ENCODE measurements at regions not wholly inside any gene's neighbourhood (a gene's known extent, or its start where the extent isn't known, plus 50 kb on each side); places are given as distances from the start of the nearest gene placed in this dataset.

DNA sequence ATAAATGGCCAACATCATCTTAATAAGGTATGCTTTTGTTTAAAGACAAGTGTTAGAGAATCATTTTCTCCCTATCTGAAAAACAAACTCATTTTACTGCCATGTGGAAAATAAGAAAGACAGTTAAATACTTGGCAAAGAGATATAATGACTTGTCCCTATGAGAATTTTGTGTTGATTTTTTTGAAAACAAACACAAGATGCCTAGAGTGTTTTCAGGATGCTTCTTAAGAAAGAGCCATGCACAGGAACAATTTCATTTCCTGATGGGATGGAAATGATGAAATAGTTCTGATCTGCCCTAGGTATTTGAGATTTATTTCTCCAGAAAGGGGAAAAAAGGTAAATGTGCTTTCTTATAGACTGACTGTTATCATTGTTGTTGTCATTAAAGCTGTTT lies 237.5 kb upstream of the GNAI1 start:
- ATAC-seq = no peak
- intact Hi-C loops (cut with micrococcal nuclease) = no loop called here
- no peak for DNase-seq

DNA sequence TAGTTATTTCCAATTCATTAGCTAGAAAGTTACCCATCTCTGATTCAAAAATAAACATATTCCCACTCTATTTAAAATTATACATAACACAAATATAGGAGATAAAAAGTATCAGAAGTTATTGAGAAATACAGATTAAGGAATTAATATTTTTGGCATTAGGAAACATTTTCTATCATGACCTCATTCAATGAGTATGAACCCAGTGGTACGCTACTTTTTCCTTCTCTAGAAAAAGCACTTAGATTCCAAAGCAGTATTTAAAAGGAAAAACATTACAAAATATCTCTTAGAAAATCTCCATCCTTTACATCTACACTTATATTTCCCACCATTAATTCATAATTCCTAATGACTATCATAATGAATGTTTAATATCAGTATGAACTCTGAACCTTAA lies 240.6 kb upstream of the GNAI1 start:
- DNase-seq (no peak), ATAC-seq (no peak)
- intact Hi-C loops (cut with micrococcal nuclease) = no loop called here

DNA sequence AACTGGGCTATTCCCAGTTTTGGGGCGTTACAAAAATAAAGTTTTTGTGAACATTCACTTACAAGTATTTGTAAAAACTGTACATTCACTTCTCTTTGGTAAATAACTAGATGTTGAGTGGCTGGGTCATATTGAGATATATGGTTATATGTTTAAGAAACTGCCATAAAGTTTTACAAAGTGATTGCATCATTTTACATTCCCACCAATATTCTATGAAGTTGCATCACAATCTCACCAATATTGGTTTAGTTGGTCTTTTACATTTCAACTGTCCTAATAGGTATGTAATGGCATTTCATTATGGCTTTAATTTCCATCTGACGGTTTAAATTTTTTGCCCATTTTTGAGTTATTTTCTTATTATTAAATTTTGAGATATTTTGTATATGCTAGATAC lies 251.7 kb upstream of the GNAI1 start:
- no peak for ATAC-seq
- intact Hi-C loops (cut with micrococcal nuclease) = no loop called here
- DNase-seq = no peak

DNA sequence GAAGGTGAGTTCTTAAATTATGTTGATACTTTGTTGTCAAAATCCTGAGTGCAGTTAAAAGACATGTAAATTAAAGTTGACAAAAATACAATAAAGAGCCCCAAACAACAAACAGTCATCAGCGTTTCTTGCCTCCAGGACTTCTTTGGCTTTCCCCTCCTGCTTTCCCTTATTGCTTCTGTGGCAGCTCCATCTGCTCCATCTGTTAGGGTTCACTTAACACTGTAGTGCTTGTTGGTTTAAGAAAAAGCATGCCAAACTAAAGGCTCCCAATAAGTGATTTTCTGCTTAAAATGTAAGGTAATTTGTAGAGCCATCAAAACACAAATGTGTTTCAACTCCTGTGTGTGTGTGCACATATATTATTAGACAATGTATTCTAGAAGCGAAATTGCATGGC lies 254.3 kb upstream of the GNAI1 start:
- DNase-seq = no peak
- intact Hi-C loops (cut with micrococcal nuclease) = no loop called here
- ATAC-seq = no peak

DNA sequence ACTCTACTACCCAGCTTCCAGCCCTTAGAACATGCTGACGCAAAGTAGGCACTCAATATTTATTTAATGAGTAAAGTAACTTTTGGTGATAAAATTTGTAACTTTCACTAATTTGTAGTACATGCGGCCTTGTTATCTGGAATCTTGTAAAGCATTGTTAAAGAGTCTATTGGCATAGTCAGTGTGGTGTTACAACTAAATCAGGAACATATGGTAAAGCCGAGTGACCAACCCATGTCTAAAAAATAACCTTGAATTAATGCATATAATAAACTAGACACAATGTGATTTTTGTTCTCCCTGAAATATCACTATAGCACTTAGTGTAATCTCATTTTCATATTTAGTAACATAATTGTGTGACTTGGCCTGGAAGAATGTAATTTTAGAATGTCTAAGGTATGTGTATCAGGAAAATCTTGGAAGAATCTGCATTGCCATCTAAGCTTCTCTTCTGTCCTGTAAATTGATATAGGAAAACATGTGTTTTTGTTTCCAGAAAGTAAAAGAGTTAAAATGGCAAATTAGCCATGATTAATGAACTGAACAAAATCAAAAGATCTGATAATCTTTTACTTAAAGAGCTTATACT lies 256.7 kb upstream of the GNAI1 start:
- DNase-seq (no peak), ATAC-seq (no peak)
- intact Hi-C loops (cut with micrococcal nuclease) = no loop called here

DNA sequence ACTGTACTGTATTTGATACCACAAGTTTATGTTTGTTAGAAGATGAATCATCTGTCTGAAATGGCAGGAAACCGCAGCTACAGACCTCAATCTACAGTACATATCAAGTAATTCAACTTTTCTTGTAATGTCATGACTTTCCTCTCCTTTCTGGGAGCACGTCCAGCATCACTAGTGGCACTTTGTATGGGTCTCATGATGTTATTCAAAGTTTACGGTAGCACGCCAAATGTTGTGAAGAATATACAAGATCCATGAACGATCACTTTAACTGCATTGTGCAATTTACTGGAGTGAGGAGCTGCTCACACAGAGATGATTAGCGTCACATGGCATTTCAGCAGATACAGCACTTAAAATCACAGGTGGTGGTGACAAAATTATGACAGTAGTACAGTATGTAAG lies 257.8 kb upstream of the GNAI1 start:
- DNase-seq = no peak
- intact Hi-C loops (cut with micrococcal nuclease) = no loop called here
- ATAC-seq = no peak

DNA sequence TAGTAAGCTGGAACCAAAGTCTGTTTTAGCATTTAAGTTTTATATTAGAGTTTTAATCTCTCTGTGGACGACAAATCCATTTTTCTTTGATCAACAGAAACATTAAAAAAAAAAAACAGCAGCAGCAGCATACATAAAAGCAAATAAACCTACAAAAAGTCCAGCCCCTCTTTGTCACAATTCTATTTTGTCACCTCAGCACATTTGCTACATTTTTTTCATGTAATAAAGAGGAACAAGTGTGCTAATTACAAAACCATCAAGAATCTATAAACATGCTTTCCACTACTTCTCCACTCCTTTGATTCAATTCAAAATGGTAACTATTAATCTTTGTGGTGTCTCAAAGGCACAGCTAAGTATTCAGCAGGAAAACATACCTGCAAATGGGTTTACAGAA lies 259.8 kb upstream of the GNAI1 start:
- intact Hi-C loops (cut with micrococcal nuclease) = no loop called here
- DNase-seq (no peak), ATAC-seq (no peak)

DNA sequence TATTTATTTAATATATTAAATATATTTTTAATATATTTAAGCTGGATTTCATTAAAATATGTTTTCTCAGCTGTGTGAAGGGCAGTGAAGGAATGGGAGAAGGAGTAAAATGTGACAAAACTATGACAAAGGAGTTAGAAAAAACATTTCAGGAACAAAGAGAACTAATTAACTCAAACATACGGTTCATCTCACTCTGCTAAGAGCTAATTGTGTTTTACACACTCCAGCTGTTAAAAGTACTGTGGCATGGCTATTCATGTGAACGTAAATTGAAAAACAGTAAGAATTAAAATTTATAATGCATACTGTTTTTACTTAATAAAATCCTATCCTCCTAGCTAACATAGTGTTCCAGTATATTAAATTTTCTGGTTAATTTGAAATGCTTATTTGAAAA lies 262.5 kb upstream of the GNAI1 start:
- intact Hi-C loops (cut with micrococcal nuclease) = no loop called here

DNA sequence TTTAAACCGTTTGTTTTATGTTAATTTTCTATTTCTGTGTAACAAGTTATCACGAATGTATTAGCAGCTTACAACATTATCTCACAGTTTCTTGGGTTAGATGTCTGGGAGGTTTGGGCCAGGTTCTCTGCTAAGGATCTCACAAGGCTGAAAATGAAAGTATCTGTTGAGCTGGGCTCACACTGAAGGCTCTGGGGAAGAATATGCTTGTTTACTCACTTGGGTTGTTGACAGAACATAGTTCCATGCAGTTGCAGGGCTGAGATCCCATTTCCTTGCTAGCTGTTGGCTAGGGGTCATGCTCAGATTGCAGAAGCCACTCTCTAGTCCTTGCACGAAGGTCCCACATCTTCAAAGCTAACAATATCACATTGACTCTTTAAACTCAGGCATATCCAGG lies 266.6 kb upstream of the GNAI1 start:
- no peak for DNase-seq
- ATAC-seq = no peak
- intact Hi-C loops (cut with micrococcal nuclease) = no loop called here

More for the DNA sequence above, 262.5 kb upstream of the GNAI1 start:
- no peak for ATAC-seq
- no peak for DNase-seq

DNA sequence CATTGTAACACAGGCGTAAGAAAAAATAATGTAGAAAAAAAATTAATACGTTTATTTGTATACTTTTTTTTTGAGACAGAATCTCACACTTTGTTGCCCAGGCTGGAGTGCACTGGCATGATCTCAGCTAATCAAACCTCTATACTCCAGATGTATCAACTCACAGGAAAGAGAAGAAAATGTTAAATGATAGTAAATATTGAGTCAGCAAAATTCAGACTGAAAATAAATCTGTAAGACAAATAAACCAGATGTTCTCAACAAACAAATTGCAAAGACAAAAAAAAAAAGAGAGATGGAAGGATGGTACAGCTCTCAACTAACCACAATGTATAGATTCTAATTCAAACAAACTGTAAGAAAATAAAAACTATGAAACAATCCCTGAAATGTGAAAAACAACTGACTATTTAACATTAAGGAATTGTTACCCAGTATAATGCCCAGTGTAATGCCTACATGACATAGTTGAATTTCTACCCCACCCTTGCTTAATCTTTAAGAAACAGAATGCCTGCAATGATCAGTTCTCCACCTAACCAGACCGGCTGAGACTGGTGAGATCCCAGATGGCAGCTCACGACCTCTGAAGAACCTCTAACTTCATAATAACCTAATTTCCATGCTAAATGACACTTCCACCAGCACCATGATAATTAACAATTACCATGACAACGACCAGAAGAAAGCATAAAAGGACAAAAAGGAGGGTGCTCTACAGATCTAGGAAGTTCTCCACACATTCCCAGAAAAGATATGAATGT lies 272.0 kb upstream of the GNAI1 start:
- DNase-seq (no peak), ATAC-seq (no peak)
- intact Hi-C loops (cut with micrococcal nuclease) = no loop called here

DNA sequence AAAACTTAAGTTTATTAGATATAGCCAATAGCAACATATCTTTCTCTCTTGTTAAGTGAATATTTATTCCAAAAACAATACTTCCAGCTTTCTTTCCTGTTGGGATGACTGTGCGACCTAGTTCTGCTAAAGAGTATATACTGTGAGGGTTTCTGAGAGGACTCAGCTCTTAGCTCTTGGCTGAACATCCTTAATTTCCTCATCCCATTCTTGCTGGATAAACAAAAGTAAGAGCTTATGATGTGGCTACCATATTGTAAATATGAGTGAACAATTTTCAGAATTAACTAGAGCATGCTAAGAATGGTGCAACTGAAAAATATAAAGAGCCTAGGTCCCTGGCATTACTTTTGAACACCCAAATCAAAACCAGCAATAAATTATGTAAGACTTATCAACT lies 279.5 kb upstream of the GNAI1 start:
- DNase-seq (no peak), ATAC-seq (no peak)
- intact Hi-C loops (cut with micrococcal nuclease) = no loop called here

DNA sequence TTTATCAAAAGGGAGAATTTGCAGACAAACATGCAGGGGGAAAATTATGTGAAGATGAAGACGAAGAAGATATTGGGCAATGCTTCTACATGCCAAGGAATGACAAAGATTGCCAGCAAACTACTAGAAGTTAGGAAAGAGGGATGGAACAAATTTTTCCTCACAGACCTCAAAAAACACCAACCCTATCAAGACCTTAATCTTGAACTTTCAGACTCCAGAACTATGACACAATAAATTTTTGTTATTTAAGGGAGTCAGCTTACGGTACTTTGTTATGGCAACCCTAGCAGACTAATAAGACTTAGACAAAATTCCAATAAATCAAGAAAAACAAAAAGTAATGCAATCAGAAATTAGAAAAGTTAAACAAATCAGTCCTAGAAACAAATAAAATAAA lies 280.0 kb upstream of the GNAI1 start:
- no peak for ATAC-seq
- intact Hi-C loops (cut with micrococcal nuclease) = no loop called here
- no peak for DNase-seq

DNA sequence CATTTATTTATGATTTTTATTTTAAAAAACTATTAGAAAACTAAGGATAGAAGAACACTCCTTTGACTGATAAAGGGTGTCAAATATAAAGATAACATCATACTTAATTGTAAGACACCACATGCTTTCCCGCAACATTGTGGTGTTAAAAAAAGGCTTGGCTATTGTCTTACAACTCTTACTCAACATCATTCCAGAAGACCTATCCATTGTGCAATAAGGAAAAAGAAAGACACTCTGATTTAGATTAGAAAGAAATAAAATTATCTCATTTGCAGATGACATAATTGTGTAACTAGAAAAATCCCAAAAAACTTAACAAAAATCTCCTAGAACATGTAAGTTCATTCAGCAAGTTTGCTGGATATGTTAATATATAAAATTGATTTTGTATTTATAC lies 296.7 kb upstream of the GNAI1 start:
- intact Hi-C loops (cut with micrococcal nuclease) = no loop called here
- DNase-seq = no peak
- no peak for ATAC-seq

DNA sequence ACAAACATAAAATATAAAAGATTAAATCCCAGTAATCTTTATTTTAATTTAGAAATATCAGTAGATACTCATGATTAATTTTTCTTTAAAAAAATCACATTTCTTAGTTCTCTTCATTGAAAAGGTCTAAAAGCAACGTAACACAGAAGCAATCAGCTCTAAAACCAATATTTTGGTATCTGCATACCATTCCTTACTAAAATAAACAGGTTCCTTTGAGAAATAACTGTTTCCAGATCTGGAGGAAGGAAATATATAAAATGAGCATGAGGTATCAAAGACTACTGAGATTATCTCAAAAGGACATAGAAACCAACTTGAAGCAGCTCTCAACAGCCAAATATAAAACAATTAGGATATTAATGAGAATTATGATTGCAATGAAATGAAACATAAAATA lies 301.0 kb upstream of the GNAI1 start:
- intact Hi-C loops (cut with micrococcal nuclease) = no loop called here
- no peak for ATAC-seq

DNA sequence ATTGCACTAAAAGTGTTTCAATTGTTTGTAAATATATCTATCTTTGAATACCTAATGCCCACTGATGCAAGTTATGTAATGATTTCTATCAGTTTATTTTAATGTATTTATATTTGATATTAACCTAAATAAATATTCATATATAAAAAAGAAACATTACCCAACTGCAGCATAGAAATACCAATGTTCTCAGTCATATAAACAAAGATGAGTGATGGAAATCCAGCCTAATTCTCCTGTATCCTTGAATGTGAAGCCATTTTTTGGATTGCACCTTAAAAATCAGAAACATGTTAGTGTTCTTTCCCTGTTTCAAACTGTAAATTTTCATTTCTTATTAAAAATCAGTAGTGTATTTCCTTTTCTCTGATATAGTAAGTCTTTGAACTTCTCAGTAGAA lies 305.8 kb upstream of the GNAI1 start:
- intact Hi-C loops (cut with micrococcal nuclease) = no loop called here
- ATAC-seq = no peak
- no peak for DNase-seq

More for the DNA sequence above, 301.0 kb upstream of the GNAI1 start:
- DNase-seq = no peak

DNA sequence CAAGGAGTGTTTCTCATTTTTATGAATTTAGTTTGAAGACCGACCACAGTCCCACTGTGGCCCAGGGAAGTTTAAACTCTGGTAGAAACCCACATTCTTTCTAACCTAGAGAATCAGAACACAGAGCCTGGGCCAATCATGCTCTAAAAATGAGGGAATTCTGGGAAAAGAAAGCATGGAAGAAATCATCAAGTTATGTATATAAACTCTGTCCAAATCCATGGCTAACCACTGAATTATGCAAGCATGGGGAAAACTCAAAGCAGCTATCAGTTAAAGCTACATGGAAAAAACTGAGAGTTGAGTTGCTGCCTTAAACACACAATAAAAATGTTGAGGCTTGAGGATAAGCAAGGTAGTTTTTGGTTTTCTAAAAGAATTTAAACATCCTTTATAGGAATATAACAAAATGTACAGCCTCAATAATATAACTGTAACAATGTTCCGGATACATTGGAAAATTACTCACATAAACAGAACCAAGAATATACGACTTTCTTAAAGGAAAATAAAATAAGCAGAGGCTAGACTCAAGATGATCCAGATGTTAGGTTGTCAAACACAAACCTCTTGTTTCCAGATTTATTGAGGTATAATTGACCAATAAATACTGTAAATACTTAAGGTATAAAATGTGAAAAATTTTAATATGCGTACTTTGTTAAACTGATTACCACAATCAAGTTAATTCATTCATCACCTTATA lies 311.2 kb upstream of the GNAI1 start:
- intact Hi-C loops (cut with micrococcal nuclease) = no loop called here
- no peak for DNase-seq
- ATAC-seq = no peak

DNA sequence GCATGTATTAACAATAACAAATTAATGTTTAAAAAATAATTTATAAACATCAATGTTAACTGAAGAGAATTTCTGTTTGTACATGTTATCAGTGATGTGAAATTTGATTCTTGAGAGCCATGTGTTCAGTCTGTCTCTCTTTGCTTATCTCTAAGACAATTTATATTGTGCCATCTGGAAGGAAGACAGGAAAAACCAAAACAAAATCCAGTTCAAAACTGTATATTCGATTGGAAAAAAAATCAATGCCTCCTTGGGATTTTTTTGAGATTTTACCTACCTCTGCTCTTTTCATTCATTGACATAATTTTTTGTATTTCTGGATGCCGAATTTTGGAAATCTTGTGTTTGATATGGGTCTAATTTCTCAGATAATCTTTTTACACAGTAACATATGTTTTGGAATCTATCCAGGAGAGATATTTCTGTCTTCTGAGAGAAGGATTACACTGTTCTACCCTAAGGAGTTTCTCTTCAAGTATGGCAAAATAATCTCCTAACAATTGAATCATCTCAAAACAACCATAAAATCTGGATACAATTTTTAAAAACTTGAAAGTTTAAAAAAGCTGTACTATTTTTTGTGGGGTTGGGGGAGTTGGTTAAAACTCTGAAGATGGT lies 311.9 kb upstream of the GNAI1 start:
- intact Hi-C loops (cut with micrococcal nuclease) = no loop called here
- ATAC-seq = no peak
- DNase-seq = no peak

DNA sequence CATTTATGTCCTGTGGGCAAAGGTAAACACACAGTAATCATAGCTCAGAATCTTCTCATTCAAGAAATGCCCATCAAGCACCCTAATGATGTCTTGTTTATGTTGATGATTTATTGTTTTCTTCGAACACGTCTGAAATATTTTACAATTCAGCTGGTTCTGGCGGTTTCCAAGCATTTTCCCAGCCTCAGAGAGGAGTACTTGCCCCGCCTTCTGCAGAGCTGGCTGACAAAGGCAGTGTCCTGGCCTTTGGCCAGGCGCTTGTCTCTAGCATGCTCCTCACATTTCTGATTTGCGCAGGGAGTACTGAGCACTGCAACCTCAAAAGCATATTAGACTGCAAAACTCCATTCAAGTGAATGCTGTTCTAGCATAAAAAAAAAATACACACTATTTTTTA lies 314.2 kb upstream of the GNAI1 start:
- ATAC-seq = peak; percentile 86
- DNase-seq = peak; percentile 84
- intact Hi-C loops (cut with micrococcal nuclease) = no loop called here

DNA sequence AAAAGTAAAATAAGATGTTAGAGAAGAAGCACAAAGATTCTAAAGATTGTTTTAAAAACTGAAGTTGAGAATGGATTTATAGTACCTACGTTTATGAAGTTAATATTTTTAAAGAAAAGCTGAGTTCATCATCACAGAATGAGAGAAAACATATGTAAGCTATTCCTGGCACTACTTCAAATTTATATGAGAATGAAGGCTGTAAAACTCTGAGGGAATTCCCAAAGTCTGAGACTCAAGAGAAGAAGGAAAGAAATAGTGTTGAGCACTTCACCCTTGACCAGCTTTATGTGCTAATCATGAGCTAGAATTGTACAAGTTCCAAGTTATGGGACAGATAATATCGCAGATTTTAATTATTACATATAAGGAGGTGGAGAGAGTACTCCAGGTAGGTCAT lies 323.7 kb upstream of the GNAI1 start:
- no peak for DNase-seq
- no peak for ATAC-seq
- intact Hi-C loops (cut with micrococcal nuclease) = no loop called here

DNA sequence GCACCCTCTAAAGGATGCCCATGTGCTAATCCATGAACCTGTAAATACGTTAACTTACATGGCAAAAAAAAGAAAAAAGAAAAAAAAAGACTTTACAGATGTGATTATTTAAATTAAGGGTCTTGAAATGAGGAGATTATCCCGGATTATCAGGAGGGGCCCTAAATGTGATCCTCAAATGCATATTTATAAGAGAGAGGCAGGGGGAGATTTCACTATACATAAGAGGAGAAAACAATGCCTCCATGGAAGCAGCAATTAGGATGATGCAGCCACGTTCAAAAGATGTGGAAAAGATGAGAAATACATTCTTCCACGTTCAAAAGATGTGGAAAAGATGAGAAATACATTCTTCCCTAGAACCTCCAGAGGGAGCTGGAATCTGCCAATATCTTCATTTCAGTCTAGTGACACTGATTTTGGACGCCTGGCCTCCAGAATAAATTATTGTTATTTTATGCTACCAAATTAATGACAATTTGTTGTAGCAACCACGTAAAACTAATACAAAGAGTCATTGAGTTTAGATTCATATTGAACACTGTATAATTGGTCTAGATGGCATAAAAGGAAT lies 328.4 kb upstream of the GNAI1 start:
- DNase-seq (no peak), ATAC-seq (no peak)
- intact Hi-C loops (cut with micrococcal nuclease) = no loop called here
